ENCODE measurements at regions not wholly inside any gene's neighbourhood (a gene's known extent, or its start where the extent isn't known, plus 50 kb on each side); places are given as distances from the start of the nearest gene placed in this dataset.
"Not testable (repeated sequence)": the region's sequence is repeated elsewhere in the genome, so short reads cannot be mapped to it uniquely, and the experiment has no call there.

DNA sequence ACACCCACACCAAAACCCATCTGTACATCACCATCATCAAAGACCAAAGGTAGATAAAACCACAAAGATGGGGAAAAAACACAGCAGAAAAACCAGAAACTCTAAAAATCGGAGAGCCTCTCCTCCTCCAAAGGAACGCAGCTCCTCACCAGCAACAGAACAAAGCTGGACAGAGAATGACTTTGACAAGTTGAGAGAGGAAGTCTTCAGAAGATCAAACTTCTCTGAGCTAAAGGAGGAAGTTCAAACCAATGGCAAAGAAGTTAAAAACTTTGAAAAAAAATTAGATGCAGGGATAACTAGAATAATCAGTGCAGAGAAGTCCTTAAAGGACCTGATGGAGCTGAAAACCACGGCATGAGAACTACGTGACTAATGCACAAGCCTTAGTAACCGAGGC, 247.5 kb upstream of the ERBB4 start:
- TF ChIP-seq, protein P1, sequence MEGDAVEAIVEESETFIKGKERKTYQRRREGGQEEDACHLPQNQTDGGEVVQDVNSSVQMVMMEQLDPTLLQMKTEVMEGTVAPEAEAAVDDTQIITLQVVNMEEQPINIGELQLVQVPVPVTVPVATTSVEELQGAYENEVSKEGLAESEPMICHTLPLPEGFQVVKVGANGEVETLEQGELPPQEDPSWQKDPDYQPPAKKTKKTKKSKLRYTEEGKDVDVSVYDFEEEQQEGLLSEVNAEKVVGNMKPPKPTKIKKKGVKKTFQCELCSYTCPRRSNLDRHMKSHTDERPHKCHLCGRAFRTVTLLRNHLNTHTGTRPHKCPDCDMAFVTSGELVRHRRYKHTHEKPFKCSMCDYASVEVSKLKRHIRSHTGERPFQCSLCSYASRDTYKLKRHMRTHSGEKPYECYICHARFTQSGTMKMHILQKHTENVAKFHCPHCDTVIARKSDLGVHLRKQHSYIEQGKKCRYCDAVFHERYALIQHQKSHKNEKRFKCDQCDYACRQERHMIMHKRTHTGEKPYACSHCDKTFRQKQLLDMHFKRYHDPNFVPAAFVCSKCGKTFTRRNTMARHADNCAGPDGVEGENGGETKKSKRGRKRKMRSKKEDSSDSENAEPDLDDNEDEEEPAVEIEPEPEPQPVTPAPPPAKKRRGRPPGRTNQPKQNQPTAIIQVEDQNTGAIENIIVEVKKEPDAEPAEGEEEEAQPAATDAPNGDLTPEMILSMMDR (conservative IDR thresholded peaks at IDR 0.05), result not testable (repeated sequence)
- not testable (repeated sequence) for TF ChIP-seq ZFX (IDR thresholded peaks at IDR 0.05)
